ENCODE measurements at regions not wholly inside any gene's neighbourhood (a gene's known extent, or its start where the extent isn't known, plus 50 kb on each side); places are given as distances from the start of the nearest gene placed in this dataset.

- TF ChIP-seq POLR2A (IDR thresholded peaks at IDR 0.05) (no peak), CTCF (IDR thresholded peaks at IDR 0.05) (no peak)
Observed at GRCh38 chr13:59277106-59277505, 886.6 kb downstream of the DIAPH3 start.
